ENCODE measurements at regions not wholly inside any gene's neighbourhood (a gene's known extent, or its start where the extent isn't known, plus 50 kb on each side); places are given as distances from the start of the nearest gene placed in this dataset.
"Not testable (repeated sequence)": the region's sequence is repeated elsewhere in the genome, so short reads cannot be mapped to it uniquely, and the experiment has no call there.

GRCh38 chr7:24440892-24441291 is 132.4 kb upstream of the PALS2 start:
- Histone ChIP-seq H3K4me1 (ENCODE audit: control insufficient read depth, low read depth, low read length) (peaks cover 16% of the 10 kb centered on the region), H3K9me3 (ENCODE audit: control insufficient read depth, low read depth, low read length) (no peaks in the 10 kb centered on the region), H3K9ac (ENCODE audit: low read length) (no peak overlapping the region), H3K27me3 (ENCODE audit: control insufficient read depth, insufficient read depth, low read length) (no peaks in the 10 kb centered on the region), H3K27ac (ENCODE audit: low read length) (no peak overlapping the region), H3K36me3 (ENCODE audit: control insufficient read depth, low read depth, low read length) (no peaks in the 10 kb centered on the region), H3K4me3 (ENCODE audit: low read length) (no peak overlapping the region)

DNA sequence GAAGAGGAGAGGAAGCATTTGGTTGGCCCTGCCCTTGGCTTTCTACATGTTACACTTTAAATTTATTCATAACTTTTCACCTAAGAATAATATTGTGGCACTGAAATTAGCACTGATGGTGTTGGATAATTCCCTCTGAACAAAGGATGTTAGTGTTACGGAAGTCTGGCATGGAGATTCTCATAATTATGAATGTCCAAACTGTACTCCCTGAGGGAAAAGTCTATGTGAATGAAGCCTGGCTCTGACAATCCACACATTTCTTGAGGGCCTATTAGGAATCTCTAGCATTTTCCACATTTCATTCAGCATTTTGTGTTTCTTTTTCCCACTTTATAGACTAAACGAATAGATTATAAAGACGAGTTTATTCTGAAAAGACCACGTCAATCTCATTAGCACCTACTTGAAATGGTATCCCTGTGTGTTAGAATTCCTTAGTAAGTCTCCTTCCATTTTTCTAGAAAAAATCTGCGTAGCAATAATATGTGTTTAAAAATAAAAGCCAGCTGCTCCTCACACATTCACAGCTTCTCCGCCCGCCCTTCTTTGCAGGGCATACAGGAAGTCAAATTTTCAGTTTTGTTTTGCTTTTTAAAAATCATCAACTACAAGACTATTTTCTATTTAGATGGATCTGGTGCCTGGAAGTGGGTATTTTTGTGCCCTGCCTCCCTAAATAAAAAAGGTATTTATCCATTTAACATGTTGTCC is 131.8 kb upstream of the PALS2 start:
- H3K9ac ChIP-seq (ENCODE audit: low read length), result no peak overlapping the region
- no peaks in the 10 kb centered on the region for H3K36me3 ChIP-seq (ENCODE audit: control insufficient read depth, low read depth, low read length)
- H3K27me3 ChIP-seq (ENCODE audit: control insufficient read depth, insufficient read depth, low read length), result no peaks in the 10 kb centered on the region
- H3K4me3 ChIP-seq (ENCODE audit: low read length), result no peak overlapping the region
- H3K4me1 ChIP-seq (ENCODE audit: control insufficient read depth, low read depth, low read length), result peaks cover 10% of the 10 kb centered on the region
- H3K9me3 ChIP-seq (ENCODE audit: control insufficient read depth, low read depth, low read length), result no peaks in the 10 kb centered on the region
- H3K27ac ChIP-seq (ENCODE audit: low read length), result no peak overlapping the region

- H3K27me3 ChIP-seq (ENCODE audit: control insufficient read depth, insufficient read depth, low read length), result no peaks in the 10 kb centered on the region
Measured at GRCh38 chr7:24442170-24442777, 131.0 kb upstream of the PALS2 start.

GRCh38 chr7:24444666-24445440 is 128.4 kb upstream of the PALS2 start:
- H3K9ac ChIP-seq (ENCODE audit: low read length), result no peak overlapping the region
- H3K9me3 ChIP-seq (ENCODE audit: control insufficient read depth, low read depth, low read length), result no peaks in the 10 kb centered on the region
- H3K4me1 ChIP-seq (ENCODE audit: control insufficient read depth, low read depth, low read length), result no peaks in the 10 kb centered on the region
- H3K27me3 ChIP-seq (ENCODE audit: control insufficient read depth, insufficient read depth, low read length), result no peaks in the 10 kb centered on the region
- H3K36me3 ChIP-seq (ENCODE audit: control insufficient read depth, low read depth, low read length), result no peaks in the 10 kb centered on the region
- H3K4me3 ChIP-seq (ENCODE audit: low read length), result no peak overlapping the region
- H3K27ac ChIP-seq (ENCODE audit: low read length), result no peak overlapping the region

More at GRCh38 chr7:24442170-24442777, 131.0 kb upstream of the PALS2 start:
- no peaks in the 10 kb centered on the region for H3K36me3 ChIP-seq (ENCODE audit: control insufficient read depth, low read depth, low read length)
- no peak overlapping the region for H3K4me3 ChIP-seq (ENCODE audit: low read length)
- no peak overlapping the region for H3K27ac ChIP-seq (ENCODE audit: low read length)
- no peaks in the 10 kb centered on the region for H3K9me3 ChIP-seq (ENCODE audit: control insufficient read depth, low read depth, low read length)
- H3K4me1 ChIP-seq (ENCODE audit: control insufficient read depth, low read depth, low read length), result peaks cover 2% of the 10 kb centered on the region
- no peak overlapping the region for H3K9ac ChIP-seq (ENCODE audit: low read length)

DNA sequence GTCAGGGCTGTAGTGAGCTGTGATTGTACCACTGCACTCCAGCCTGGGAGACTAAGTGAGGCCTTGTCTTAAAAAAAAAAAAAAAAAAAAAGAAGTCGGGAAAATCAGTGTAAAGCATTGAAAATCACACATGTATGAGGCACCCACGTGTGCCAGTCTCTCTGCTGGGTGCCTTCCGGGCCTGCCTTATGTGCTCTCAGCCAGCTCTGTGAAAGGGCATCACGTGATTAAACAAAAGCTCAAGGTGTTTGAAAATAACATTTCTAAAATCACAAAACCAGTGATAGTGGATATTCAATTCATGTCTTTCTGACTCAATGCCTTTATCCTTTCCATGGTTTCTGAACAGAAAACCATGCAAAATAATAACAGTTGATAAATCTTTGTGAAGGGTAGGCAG is 125.2 kb upstream of the PALS2 start:
- no peak overlapping the region for H3K4me3 ChIP-seq (ENCODE audit: low read length)
- H3K9me3 ChIP-seq (ENCODE audit: control insufficient read depth, low read depth, low read length), result no peaks in the 10 kb centered on the region
- no peak overlapping the region for H3K27ac ChIP-seq (ENCODE audit: low read length)
- H3K36me3 ChIP-seq (ENCODE audit: control insufficient read depth, low read depth, low read length), result no peaks in the 10 kb centered on the region
- H3K27me3 ChIP-seq (ENCODE audit: control insufficient read depth, insufficient read depth, low read length), result peaks cover 8% of the 10 kb centered on the region
- no peaks in the 10 kb centered on the region for H3K4me1 ChIP-seq (ENCODE audit: control insufficient read depth, low read depth, low read length)
- H3K9ac ChIP-seq (ENCODE audit: low read length), result no peak overlapping the region

DNA sequence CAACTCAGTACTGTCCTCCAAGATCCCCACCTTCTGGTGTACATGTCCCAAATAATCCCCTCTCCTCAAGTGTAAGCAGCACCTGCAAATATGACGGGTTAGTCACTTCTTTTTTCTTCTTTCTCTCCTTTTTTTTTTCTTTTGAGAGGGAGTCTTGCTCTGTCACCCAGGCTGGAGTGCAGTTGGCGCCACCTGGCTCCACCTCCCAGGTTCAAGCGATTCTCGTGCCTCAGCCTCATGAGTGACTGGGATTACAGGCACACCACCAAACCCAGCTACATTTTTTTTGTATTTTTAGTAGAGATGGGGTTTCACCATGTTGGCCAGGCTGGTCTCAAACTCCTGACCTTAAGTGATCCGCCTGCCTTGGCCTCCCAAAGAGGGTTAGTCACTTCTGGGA is 123.8 kb upstream of the PALS2 start:
- not testable (repeated sequence) for H3K27ac ChIP-seq (ENCODE audit: low read length); H3K4me3 ChIP-seq (ENCODE audit: low read length); H3K9ac ChIP-seq (ENCODE audit: low read length); H3K36me3 ChIP-seq (ENCODE audit: control insufficient read depth, low read depth, low read length); H3K9me3 ChIP-seq (ENCODE audit: control insufficient read depth, low read depth, low read length); H3K27me3 ChIP-seq (ENCODE audit: control insufficient read depth, insufficient read depth, low read length); H3K4me1 ChIP-seq (ENCODE audit: control insufficient read depth, low read depth, low read length)

GRCh38 chr7:24455813-24456525 is 117.3 kb upstream of the PALS2 start:
- H3K27ac ChIP-seq (ENCODE audit: low read length), result no peak overlapping the region

GRCh38 chr7:24456526-24457218 is 116.6 kb upstream of the PALS2 start:
- Histone ChIP-seq H3K9me3 (ENCODE audit: control insufficient read depth, low read depth, low read length) (no peaks in the 10 kb centered on the region), H3K4me1 (ENCODE audit: control insufficient read depth, low read depth, low read length) (peaks cover 6% of the 10 kb centered on the region), H3K4me3 (ENCODE audit: low read length) (no peak overlapping the region), H3K27ac (ENCODE audit: low read length) (no peak overlapping the region), H3K9ac (ENCODE audit: low read length) (no peak overlapping the region), H3K27me3 (ENCODE audit: control insufficient read depth, insufficient read depth, low read length) (peaks cover under 1% of the 10 kb centered on the region), H3K36me3 (ENCODE audit: control insufficient read depth, low read depth, low read length) (no peaks in the 10 kb centered on the region)

More at GRCh38 chr7:24455813-24456525, 117.3 kb upstream of the PALS2 start:
- Histone ChIP-seq H3K4me1 (ENCODE audit: control insufficient read depth, low read depth, low read length) (peaks cover 6% of the 10 kb centered on the region), H3K36me3 (ENCODE audit: control insufficient read depth, low read depth, low read length) (no peaks in the 10 kb centered on the region), H3K9me3 (ENCODE audit: control insufficient read depth, low read depth, low read length) (no peaks in the 10 kb centered on the region), H3K9ac (ENCODE audit: low read length) (no peak overlapping the region), H3K27me3 (ENCODE audit: control insufficient read depth, insufficient read depth, low read length) (peaks cover 8% of the 10 kb centered on the region), H3K4me3 (ENCODE audit: low read length) (no peak overlapping the region)

DNA sequence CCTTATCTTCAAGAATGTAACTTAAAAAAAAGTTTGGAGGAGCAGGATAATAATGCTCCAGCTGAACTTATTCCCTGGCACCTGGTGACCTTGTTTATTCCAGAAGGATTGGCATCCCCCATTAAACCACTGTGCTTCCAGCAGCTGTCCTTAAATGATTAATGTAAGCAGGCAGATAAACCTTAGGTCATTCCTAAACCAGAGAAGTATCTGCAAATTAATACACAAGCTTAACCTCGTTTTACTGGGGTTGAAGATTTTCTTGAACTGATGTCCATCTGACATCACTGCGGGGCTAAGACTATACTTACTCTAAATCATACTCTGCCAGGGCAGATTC is 116.1 kb upstream of the PALS2 start:
- no peak overlapping the region for H3K9ac ChIP-seq (ENCODE audit: low read length)
- H3K27me3 ChIP-seq (ENCODE audit: control insufficient read depth, insufficient read depth, low read length), result no peaks in the 10 kb centered on the region
- H3K9me3 ChIP-seq (ENCODE audit: control insufficient read depth, low read depth, low read length), result no peaks in the 10 kb centered on the region
- H3K27ac ChIP-seq (ENCODE audit: low read length), result no peak overlapping the region
- peaks cover 6% of the 10 kb centered on the region for H3K4me1 ChIP-seq (ENCODE audit: control insufficient read depth, low read depth, low read length)
- no peak overlapping the region for H3K4me3 ChIP-seq (ENCODE audit: low read length)
- no peaks in the 10 kb centered on the region for H3K36me3 ChIP-seq (ENCODE audit: control insufficient read depth, low read depth, low read length)

- Histone ChIP-seq H3K4me1 (ENCODE audit: control insufficient read depth, low read depth, low read length) (no peaks in the 10 kb centered on the region), H3K9me3 (ENCODE audit: control insufficient read depth, low read depth, low read length) (no peaks in the 10 kb centered on the region), H3K4me3 (ENCODE audit: low read length) (no peak overlapping the region), H3K36me3 (ENCODE audit: control insufficient read depth, low read depth, low read length) (no peaks in the 10 kb centered on the region), H3K27ac (ENCODE audit: low read length) (no peak overlapping the region), H3K9ac (ENCODE audit: low read length) (no peak overlapping the region), H3K27me3 (ENCODE audit: control insufficient read depth, insufficient read depth, low read length) (no peaks in the 10 kb centered on the region)
Measured at GRCh38 chr7:24462117-24462516, 111.1 kb upstream of the PALS2 start.

- no peaks in the 10 kb centered on the region for H3K27me3 ChIP-seq (ENCODE audit: control insufficient read depth, insufficient read depth, low read length)
Measured at GRCh38 chr7:24462984-24463383, 110.3 kb upstream of the PALS2 start.

More at GRCh38 chr7:24462984-24463383, 110.3 kb upstream of the PALS2 start:
- Histone ChIP-seq H3K4me1 (ENCODE audit: control insufficient read depth, low read depth, low read length) (no peaks in the 10 kb centered on the region), H3K9ac (ENCODE audit: low read length) (no peak overlapping the region), H3K36me3 (ENCODE audit: control insufficient read depth, low read depth, low read length) (no peaks in the 10 kb centered on the region), H3K27ac (ENCODE audit: low read length) (no peak overlapping the region), H3K4me3 (ENCODE audit: low read length) (no peak overlapping the region), H3K9me3 (ENCODE audit: control insufficient read depth, low read depth, low read length) (no peaks in the 10 kb centered on the region)
